VCaP (cell line): ENCODE measurements at regions not wholly inside any gene's neighbourhood (a gene's known extent, or its start where the extent isn't known, plus 50 kb on each side); places are given as distances from the start of the nearest gene placed in this dataset.

Experiments used
- H3K27ac ChIP-seq: fragments of 450-650 bp; 2 replicates; pipeline ENCODE4 v1.5.1; 2017
- CTCF ChIP-seq: fragments of 450-650 bp; conservative IDR thresholded peaks from 2 replicates; pipeline ENCODE4 v1.5.1; 2017; ENCODE audit warnings: mild to moderate bottlenecking, moderate library complexity

- H3K27ac ChIP-seq: no peak overlapping the region
- TF ChIP-seq CTCF: no peak
These were observed 59.9 kb downstream of the HTR1B start for GRCh38 chr6:77403424-77403823.

DNA sequence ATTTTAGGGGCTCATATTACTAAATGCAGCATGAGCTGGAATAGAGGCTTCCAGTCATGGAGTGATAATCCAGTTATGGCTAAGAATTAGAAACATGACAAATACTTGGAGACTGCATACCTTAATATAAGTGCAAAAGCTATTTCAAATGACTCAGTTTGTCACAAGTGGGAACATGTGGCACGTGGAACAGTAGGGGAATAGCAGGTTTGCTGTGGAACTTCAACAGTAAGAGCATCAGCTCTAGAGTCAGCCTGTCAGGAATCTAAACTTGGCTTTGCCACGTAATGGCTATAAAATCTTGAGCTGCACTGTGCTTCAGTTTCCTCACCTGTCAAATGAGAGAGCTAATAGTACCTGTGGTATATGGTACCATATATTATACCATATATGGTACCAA, 62.1 kb downstream of the HTR1B start:
- no peak overlapping the region for H3K27ac ChIP-seq
- TF ChIP-seq CTCF: no peak

GRCh38 chr6:77397561-77397960, 65.7 kb downstream of the HTR1B start:
- no peak for TF ChIP-seq CTCF

DNA sequence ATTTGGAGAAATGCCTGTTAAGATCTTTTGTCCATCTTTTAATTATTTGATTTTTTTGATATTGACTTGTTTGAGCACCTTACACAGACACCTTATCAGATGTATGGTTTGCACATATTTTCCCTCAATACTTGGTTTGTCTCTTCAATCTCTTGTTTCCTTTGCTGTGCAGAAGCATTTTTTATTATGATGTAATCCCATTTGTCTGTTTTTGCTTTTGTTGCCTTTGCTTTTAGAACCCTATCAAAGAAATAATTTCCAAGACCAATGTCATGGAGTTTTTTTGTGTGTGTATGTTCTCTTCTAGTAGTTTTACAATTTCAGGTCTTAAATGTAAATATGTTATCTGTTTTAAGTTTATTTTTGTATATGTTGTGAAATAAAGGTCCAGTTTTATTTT, 73.9 kb downstream of the HTR1B start:
- no peak for TF ChIP-seq CTCF
- H3K27ac ChIP-seq: no peak overlapping the region

More at GRCh38 chr6:77397561-77397960, 65.7 kb downstream of the HTR1B start:
- H3K27ac ChIP-seq: no peak overlapping the region

DNA sequence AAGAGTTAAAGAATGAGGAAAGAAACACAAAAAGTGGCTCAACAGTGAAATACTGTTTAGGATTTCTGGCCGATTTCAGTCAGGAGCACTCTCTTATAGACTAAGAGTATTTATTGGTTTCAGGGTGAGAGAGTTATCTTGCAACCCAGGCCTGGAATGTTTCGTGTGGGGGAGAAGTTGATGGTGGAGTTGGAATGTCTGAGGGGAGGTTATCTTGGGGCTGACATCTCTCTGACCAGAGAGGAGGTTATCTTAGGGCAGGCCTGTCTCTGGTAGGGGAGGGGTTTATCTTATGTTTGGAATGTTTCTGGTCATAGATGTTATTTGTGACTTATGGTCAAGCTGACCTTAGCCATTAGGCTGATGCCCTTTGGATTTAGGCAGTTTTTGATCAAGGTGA, 80.3 kb downstream of the HTR1B start:
- no peak overlapping the region for H3K27ac ChIP-seq
- no peak for TF ChIP-seq CTCF

DNA sequence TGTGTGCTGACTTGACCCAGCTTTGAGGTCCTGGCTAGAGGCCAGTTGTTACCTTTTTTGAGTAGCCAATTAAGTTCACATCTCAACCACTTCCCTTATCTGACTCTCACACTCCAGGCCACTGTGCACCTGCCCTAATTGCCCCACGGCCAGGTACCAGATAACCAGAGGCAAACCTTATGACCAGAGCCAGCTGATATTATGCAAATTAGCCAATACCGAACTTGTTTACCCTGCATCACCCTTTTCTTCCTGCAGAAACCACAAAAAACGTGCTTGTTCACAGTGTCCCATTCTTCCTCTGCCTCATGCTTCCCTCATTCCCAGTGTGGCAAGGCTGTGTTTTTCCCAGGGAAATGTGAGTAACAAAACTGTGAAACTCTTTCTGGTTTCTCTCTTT, 89.3 kb downstream of the HTR1B start:
- TF ChIP-seq CTCF: no peak
- no peak overlapping the region for H3K27ac ChIP-seq

- TF ChIP-seq CTCF: no peak
- no peak overlapping the region for H3K27ac ChIP-seq
These were observed 91.5 kb downstream of the HTR1B start for GRCh38 chr6:77371748-77372147.
